ENCODE measurements at regions not wholly inside any gene's neighbourhood (a gene's known extent, or its start where the extent isn't known, plus 50 kb on each side); places are given as distances from the start of the nearest gene placed in this dataset.

DNA sequence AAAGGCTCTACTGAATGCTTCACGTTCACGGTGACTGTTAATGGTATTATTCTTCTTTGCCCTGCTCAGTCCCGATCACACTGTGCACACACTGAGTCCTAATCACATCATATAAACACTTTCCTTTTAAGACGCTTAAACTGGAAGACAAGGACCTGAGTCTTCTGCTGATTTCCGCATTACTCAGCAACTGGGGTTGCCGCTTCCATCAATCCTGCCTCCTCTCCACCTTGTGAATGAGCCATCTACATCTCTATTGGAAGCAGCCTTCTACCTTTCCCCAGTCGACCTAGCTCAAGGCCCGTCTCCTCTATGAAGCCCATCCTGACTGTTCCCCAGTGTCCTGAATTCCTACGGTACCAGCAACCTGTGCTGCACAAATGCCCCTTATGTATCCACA is 104.7 kb downstream of the NCOR2 start:
- TF ChIP-seq POLR2A (IDR thresholded peaks at IDR 0.05) (no peak), POLR2AphosphoS5 (IDR thresholded peaks at IDR 0.05) (no peak)
- TF ChIP-seq, protein P1, sequence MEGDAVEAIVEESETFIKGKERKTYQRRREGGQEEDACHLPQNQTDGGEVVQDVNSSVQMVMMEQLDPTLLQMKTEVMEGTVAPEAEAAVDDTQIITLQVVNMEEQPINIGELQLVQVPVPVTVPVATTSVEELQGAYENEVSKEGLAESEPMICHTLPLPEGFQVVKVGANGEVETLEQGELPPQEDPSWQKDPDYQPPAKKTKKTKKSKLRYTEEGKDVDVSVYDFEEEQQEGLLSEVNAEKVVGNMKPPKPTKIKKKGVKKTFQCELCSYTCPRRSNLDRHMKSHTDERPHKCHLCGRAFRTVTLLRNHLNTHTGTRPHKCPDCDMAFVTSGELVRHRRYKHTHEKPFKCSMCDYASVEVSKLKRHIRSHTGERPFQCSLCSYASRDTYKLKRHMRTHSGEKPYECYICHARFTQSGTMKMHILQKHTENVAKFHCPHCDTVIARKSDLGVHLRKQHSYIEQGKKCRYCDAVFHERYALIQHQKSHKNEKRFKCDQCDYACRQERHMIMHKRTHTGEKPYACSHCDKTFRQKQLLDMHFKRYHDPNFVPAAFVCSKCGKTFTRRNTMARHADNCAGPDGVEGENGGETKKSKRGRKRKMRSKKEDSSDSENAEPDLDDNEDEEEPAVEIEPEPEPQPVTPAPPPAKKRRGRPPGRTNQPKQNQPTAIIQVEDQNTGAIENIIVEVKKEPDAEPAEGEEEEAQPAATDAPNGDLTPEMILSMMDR (IDR thresholded peaks at IDR 0.05 in 8 of 11, conservative IDR thresholded peaks at IDR 0.05 in 3 of 11): no peak
